H9 (cell line): ENCODE measurements at regions not wholly inside any gene's neighbourhood (a gene's known extent, or its start where the extent isn't known, plus 50 kb on each side); places are given as distances from the start of the nearest gene placed in this dataset.

Experiments
- DNase-seq: peaks from one replicate; pipeline ENCODE4 v3.0.0-alpha.2; 2017
- H2AFZ ChIP-seq: one replicate; pipeline ENCODE4 v1.6.1; 2013; ENCODE audit warnings: mild to moderate bottlenecking, low read length, control low read depth, moderate library complexity
- H2AK5ac ChIP-seq: 2 replicates; pipeline ENCODE4 v1.6.1; 2013; ENCODE audit warnings: low read length, control low read depth, mixed read lengths; ENCODE audit not compliant: insufficient read length
- H2BK120ac ChIP-seq: one replicate; pipeline ENCODE4 v1.6.1; 2013; ENCODE audit warnings: low read depth, mild to moderate bottlenecking, low read length, control low read depth, inconsistent platforms; ENCODE audit not compliant: poor library complexity, severe bottlenecking
- H2BK12ac ChIP-seq: 2 replicates; pipeline ENCODE4 v1.6.1; 2013; ENCODE audit warnings: low read length, control low read depth, mixed read lengths, low read depth; ENCODE audit not compliant: insufficient read length
- H2BK15ac ChIP-seq: 2 replicates; pipeline ENCODE4 v1.6.1; 2013; ENCODE audit warnings: low read depth, low read length, control low read depth
- H2BK20ac ChIP-seq: one replicate; pipeline ENCODE4 v1.6.1; 2013; ENCODE audit warnings: low read depth, mild to moderate bottlenecking, low read length, control low read depth, inconsistent platforms; ENCODE audit not compliant: poor library complexity, severe bottlenecking
- H2BK5ac ChIP-seq: 2 replicates; pipeline ENCODE4 v1.6.1; 2013; ENCODE audit warnings: low read length, control low read depth, mixed read lengths; ENCODE audit not compliant: insufficient read length
- H3K14ac ChIP-seq: 2 replicates; pipeline ENCODE4 v1.6.1; 2013; ENCODE audit warnings: low read length, control low read depth; ENCODE audit not compliant: insufficient read depth
- H3K18ac ChIP-seq: 2 replicates; pipeline ENCODE4 v1.6.1; 2013; ENCODE audit warnings: low read depth, mild to moderate bottlenecking, mixed read lengths, low read length, control low read depth; ENCODE audit not compliant: insufficient read length
- H3K23ac ChIP-seq: 2 replicates; pipeline ENCODE4 v1.6.1; 2013; ENCODE audit warnings: low read length, control low read depth, mixed read lengths, low read depth; ENCODE audit not compliant: insufficient read length
- H3K23me2 ChIP-seq: 2 replicates; pipeline ENCODE4 v1.6.1; 2013; ENCODE audit warnings: low read depth, mild to moderate bottlenecking, mixed read lengths, low read length, control low read depth; ENCODE audit not compliant: insufficient read length, poor library complexity, severe bottlenecking
- H3K27ac ChIP-seq: 2 replicates; pipeline ENCODE4 v1.5.1; 2013; ENCODE audit warnings: low read length, control low read depth, mixed read lengths, low read depth; ENCODE audit not compliant: insufficient read length
- H3K27me3 ChIP-seq: 2 replicates; pipeline ENCODE4 v1.6.1; 2013; ENCODE audit warnings: low read length, control low read depth, inconsistent platforms; ENCODE audit not compliant: insufficient read depth
- H3K4ac ChIP-seq: 2 replicates; pipeline ENCODE4 v1.6.1; 2013; ENCODE audit warnings: low read depth, mild to moderate bottlenecking, control low read depth, inconsistent platforms, low read length, moderate library complexity
- H3K4me1 ChIP-seq: 2 replicates; pipeline ENCODE4 v1.6.1; 2013; ENCODE audit warnings: low read length, control low read depth, inconsistent platforms; ENCODE audit not compliant: insufficient read depth
- H3K4me2 ChIP-seq: 2 replicates; pipeline ENCODE4 v1.6.1; 2013; ENCODE audit warnings: low read length, control low read depth, mixed read lengths; ENCODE audit not compliant: insufficient read length, insufficient read depth
- H3K56ac ChIP-seq: 2 replicates; pipeline ENCODE4 v1.6.1; 2013; ENCODE audit warnings: low read depth, mild to moderate bottlenecking, mixed read lengths, low read length, control low read depth; ENCODE audit not compliant: insufficient read length
- H3K79me1 ChIP-seq: 2 replicates; pipeline ENCODE4 v1.6.1; 2013; ENCODE audit warnings: low read depth, mild to moderate bottlenecking, moderate library complexity, low read length, control low read depth, inconsistent platforms; ENCODE audit not compliant: insufficient read depth, poor library complexity, severe bottlenecking
- H3K79me2 ChIP-seq: 2 replicates; pipeline ENCODE4 v1.6.1; 2013; ENCODE audit warnings: low read length, control low read depth, inconsistent platforms; ENCODE audit not compliant: insufficient read depth
- H3K9ac ChIP-seq: 2 replicates; pipeline ENCODE4 v1.6.1; 2013; ENCODE audit warnings: low read length, control low read depth, mixed read lengths; ENCODE audit not compliant: insufficient read length; ENCODE audit errors: extremely low read depth
- H3K9me3 ChIP-seq: one replicate; pipeline ENCODE4 v1.6.1; 2013; ENCODE audit warnings: low read depth, low read length, inconsistent platforms; ENCODE audit not compliant: control insufficient read depth
- H3T11ph ChIP-seq: one replicate; pipeline ENCODE4 v1.6.1; 2013; ENCODE audit warnings: mild to moderate bottlenecking, low read length, control low read depth, inconsistent platforms
- H4K20me1 ChIP-seq: one replicate; pipeline ENCODE4 v1.6.1; 2013; ENCODE audit not compliant: control insufficient read depth, insufficient read length, insufficient read depth
- H4K5ac ChIP-seq: 2 replicates; pipeline ENCODE4 v1.6.1; 2013; ENCODE audit warnings: low read depth, mild to moderate bottlenecking, mixed read lengths, low read length, control low read depth; ENCODE audit not compliant: insufficient read length
- H4K8ac ChIP-seq: replicated peaks from 2 replicates; pipeline ENCODE4 v1.6.1; 2013; ENCODE audit warnings: low read length, control low read depth, mixed read lengths, low read depth; ENCODE audit not compliant: insufficient read length
- H4K91ac ChIP-seq: 2 replicates; pipeline ENCODE4 v1.6.1; 2013; ENCODE audit warnings: low read depth, mild to moderate bottlenecking, moderate library complexity, mixed read lengths, low read length, control low read depth; ENCODE audit not compliant: insufficient read length
- H3K27ac Mint-ChIP-seq, 3 experiments: 2 replicates in 2 of 3; 3 replicates in 1 of 3; pipeline ENCODE4 v1.8.0; 2020 to 2021; ENCODE audit warnings: mixed read lengths in 3 of 3, mild to moderate bottlenecking in 1 of 3, moderate library complexity in 1 of 3
- H3K27me3 Mint-ChIP-seq: 2 replicates; pipeline ENCODE4 v1.8.0; 2021; ENCODE audit warnings: low read depth, mild to moderate bottlenecking, moderate library complexity, mixed read lengths
- H3K36me3 Mint-ChIP-seq, 3 experiments: 2 replicates in 2 of 3; 3 replicates in 1 of 3; pipeline ENCODE4 v1.8.0; 2020 to 2021; ENCODE audit warnings: low read depth in 3 of 3, mixed read lengths in 3 of 3; ENCODE audit not compliant: insufficient read depth in 1 of 3
- H3K4me1 Mint-ChIP-seq, 2 experiments: 2 replicates each; pipeline ENCODE4 v1.8.0; 2020; ENCODE audit warnings: mixed read lengths in 2 of 2
- H3K4me3 Mint-ChIP-seq, 2 experiments: 2 replicates in 1 of 2; 3 replicates in 1 of 2; pipeline ENCODE4 v1.8.0; 2020 to 2021; ENCODE audit warnings: mild to moderate bottlenecking in 2 of 2, mixed read lengths in 2 of 2, moderate library complexity in 1 of 2
- H3K9me3 Mint-ChIP-seq, 2 experiments: 2 replicates in 1 of 2; 3 replicates in 1 of 2; pipeline ENCODE4 v1.8.0; 2020; ENCODE audit warnings: mild to moderate bottlenecking in 2 of 2, mixed read lengths in 2 of 2, moderate library complexity in 1 of 2
- WGBS: extraction: QIAGEN DNeasy Blood & Tissue Kit; methylation state at CpG from one replicate; pipeline ENCODE4 v1.1.7; 2013; ENCODE audit warnings: missing lambda C conversion rate, low lambda C conversion rate, mixed read lengths; ENCODE audit not compliant: insufficient read length; ENCODE audit errors: extremely low coverage; 5-methylcytosine and 5-hydroxymethylcytosine counted together
- TF ChIP-seq, protein P1 (sequence below): fragments of 200-600 bp; sonication (generic); conservative IDR thresholded peaks from 3 replicates; pipeline ENCODE4 v1.8.0; 2021; ENCODE audit warnings: antibody characterized with exemption, mild to moderate bottlenecking

DNA sequence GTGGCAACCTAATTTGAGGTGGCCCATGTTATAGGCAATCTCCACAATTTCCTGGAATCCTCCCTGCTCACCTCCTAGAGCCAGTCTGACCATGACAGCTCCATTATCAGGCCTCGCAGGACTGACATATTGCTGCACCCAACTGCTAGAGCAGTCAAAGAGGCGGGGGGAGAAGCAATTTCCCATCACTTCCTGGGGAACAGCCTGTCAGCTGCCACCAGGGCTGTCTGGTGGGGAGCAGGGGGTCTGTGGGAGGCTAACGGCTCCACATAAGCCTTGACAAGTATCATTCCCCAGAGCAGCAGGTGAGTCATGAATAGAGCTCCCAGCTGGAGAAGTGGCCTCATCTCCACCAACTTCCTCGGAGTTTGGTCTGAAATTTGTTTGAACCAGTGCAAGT, 322.9 kb downstream of the MATN1 start:
- TF ChIP-seq, protein P1, sequence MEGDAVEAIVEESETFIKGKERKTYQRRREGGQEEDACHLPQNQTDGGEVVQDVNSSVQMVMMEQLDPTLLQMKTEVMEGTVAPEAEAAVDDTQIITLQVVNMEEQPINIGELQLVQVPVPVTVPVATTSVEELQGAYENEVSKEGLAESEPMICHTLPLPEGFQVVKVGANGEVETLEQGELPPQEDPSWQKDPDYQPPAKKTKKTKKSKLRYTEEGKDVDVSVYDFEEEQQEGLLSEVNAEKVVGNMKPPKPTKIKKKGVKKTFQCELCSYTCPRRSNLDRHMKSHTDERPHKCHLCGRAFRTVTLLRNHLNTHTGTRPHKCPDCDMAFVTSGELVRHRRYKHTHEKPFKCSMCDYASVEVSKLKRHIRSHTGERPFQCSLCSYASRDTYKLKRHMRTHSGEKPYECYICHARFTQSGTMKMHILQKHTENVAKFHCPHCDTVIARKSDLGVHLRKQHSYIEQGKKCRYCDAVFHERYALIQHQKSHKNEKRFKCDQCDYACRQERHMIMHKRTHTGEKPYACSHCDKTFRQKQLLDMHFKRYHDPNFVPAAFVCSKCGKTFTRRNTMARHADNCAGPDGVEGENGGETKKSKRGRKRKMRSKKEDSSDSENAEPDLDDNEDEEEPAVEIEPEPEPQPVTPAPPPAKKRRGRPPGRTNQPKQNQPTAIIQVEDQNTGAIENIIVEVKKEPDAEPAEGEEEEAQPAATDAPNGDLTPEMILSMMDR: no peak
- Histone ChIP-seq H3K79me1 (no peaks in the 10 kb centered on the region), H4K20me1 (no peaks in the 10 kb centered on the region), H4K5ac (no peak overlapping the region), H3K4me2 (no peak overlapping the region), H3K4ac (no peak overlapping the region), H3K14ac (no peak overlapping the region), H3K18ac (no peak overlapping the region), H2AFZ (no peak overlapping the region), H3K9ac (no peak overlapping the region), H2BK120ac (no peak overlapping the region), H2BK5ac (no peak overlapping the region), H3K27me3 (no peaks in the 10 kb centered on the region), H2BK20ac (no peak overlapping the region), H3K4me1 (no peaks in the 10 kb centered on the region), H3K9me3 (no peaks in the 10 kb centered on the region), H3T11ph (no peak overlapping the region), H4K91ac (no peak overlapping the region), H3K23me2 (no peaks in the 10 kb centered on the region), H2BK15ac (no peak overlapping the region), H4K8ac (no peak overlapping the region), H2BK12ac (no peak overlapping the region), H3K27ac (no peak overlapping the region), H3K56ac (no peak overlapping the region), H3K23ac (no peak overlapping the region), H3K79me2 (no peaks in the 10 kb centered on the region), H2AK5ac (no peak overlapping the region)
- Mint-ChIP-seq H3K27me3 (peaks cover 5% of the 10 kb centered on the region), H3K4me1 (peaks cover 5 to 8% of the 10 kb centered on the region in 2 experiments; a peak in 3 of 4 replicates), H3K36me3 (no peaks in the 10 kb centered on the region), H3K4me3 (no peak overlapping the region), H3K9me3 (no peaks in the 10 kb centered on the region; a peak in 1 of 5 replicates), H3K27ac (no peak overlapping the region; a peak in 1 of 7 replicates)
- no CpG with 5 or more reads among the region's 4 CpGs for WGBS
- no peak for DNase-seq
